Neural cell (in vitro differentiated cells): ENCODE measurements at regions not wholly inside any gene's neighbourhood (a gene's known extent, or its start where the extent isn't known, plus 50 kb on each side); places are given as distances from the start of the nearest gene placed in this dataset.
A peak's percentile ranks its signal among the peaks of the same experiment; 100 is the strongest.

Experiments
- H2AFZ ChIP-seq: fragments of 200-600, 300-800 bp; sonication (generic), shearing (Covaris generic); 2 replicates; pipeline ENCODE4 v1.6.0; 2014; ENCODE audit warnings: low read depth, mild to moderate bottlenecking, antibody characterized with exemption, low read length, moderate library complexity
- H3F3A ChIP-seq: fragments of 200-600 bp; shearing (Covaris generic); 2 replicates; pipeline ENCODE4 v1.6.1; 2016; ENCODE audit warnings: mild to moderate bottlenecking, moderate library complexity, mixed read lengths, antibody characterized with exemption, low read length; ENCODE audit not compliant: insufficient read depth, poor library complexity, severe bottlenecking
- H3K27ac ChIP-seq: fragments of 200-600, 300-800 bp; sonication (generic), shearing (Covaris generic); 2 replicates; pipeline ENCODE4 v1.5.1; 2014; ENCODE audit warnings: mild to moderate bottlenecking, low read length, moderate library complexity
- H3K27me3 ChIP-seq: fragments of 300-800, 200-600 bp; sonication (generic), shearing (Covaris generic); 2 replicates; pipeline ENCODE4 v1.6.0; 2014; ENCODE audit warnings: mild to moderate bottlenecking, low read depth, low read length, moderate library complexity; ENCODE audit not compliant: insufficient read depth
- H3K36me3 ChIP-seq: fragments of 300-800, 200-600 bp; sonication (generic), shearing (Covaris generic); 2 replicates; pipeline ENCODE4 v1.5.1; 2014; ENCODE audit warnings: mild to moderate bottlenecking, antibody characterized with exemption, low read length, moderate library complexity; ENCODE audit not compliant: insufficient read depth
- H3K4me2 ChIP-seq: fragments of 300-800, 200-600 bp; sonication (generic), shearing (Covaris generic); 2 replicates; pipeline ENCODE4 v1.6.0; 2014; ENCODE audit warnings: mild to moderate bottlenecking, low read length
- H3K4me3 ChIP-seq: fragments of 300-800, 200-600 bp; sonication (generic), shearing (Covaris generic); 2 replicates; pipeline ENCODE4 v1.5.1; 2014; ENCODE audit warnings: mild to moderate bottlenecking, low read length, moderate library complexity
- H3K79me2 ChIP-seq: fragments of 200-600 bp; shearing (Covaris generic); replicated peaks from 2 replicates; pipeline ENCODE4 v1.6.0; 2014; ENCODE audit warnings: mild to moderate bottlenecking, low read length, moderate library complexity; ENCODE audit not compliant: insufficient read depth
- H3K9ac ChIP-seq: fragments of 300-800, 200-600 bp; sonication (generic), shearing (Covaris generic); 2 replicates; pipeline ENCODE4 v1.6.1; 2016; ENCODE audit warnings: mild to moderate bottlenecking, low read length, mixed read lengths
- H3K9me2 ChIP-seq: fragments of 200-600 bp; shearing (Covaris generic); 2 replicates; pipeline ENCODE4 v1.6.1; 2016; ENCODE audit warnings: mild to moderate bottlenecking, low read length, mixed read lengths; ENCODE audit not compliant: insufficient read depth
- H3K9me3 ChIP-seq: fragments of 200-600, 300-800 bp; sonication (generic), shearing (Covaris generic); 2 replicates; pipeline ENCODE4 v1.6.1; 2016; ENCODE audit warnings: mild to moderate bottlenecking, mixed run types, low read length, moderate library complexity, mixed read lengths
- H4K20me1 ChIP-seq: fragments of 200-600 bp; shearing (Covaris generic); 2 replicates; pipeline ENCODE4 v1.6.1; 2016; ENCODE audit warnings: mild to moderate bottlenecking, mixed run types; ENCODE audit not compliant: insufficient read depth
- EP300 ChIP-seq: fragments of 450-650 bp; conservative IDR thresholded peaks from 2 replicates; pipeline ENCODE4 v1.6.1; 2014; ENCODE audit warnings: antibody characterized with exemption, mild to moderate bottlenecking, moderate library complexity; ENCODE audit not compliant: poor library complexity, severe bottlenecking
- EZH2 ChIP-seq: fragments of 200-600, 300-800 bp; shearing (Covaris generic), sonication (generic); IDR thresholded peaks from 2 replicates; pipeline ENCODE4 v1.6.1; 2014; ENCODE audit warnings: antibody characterized with exemption, low read length, borderline replicate concordance, mild to moderate bottlenecking; ENCODE audit not compliant: insufficient read depth, poor library complexity, severe bottlenecking
- MXI1 ChIP-seq: fragments of 450-650 bp; conservative IDR thresholded peaks from 2 replicates; pipeline ENCODE4 v1.6.1; 2014; ENCODE audit warnings: antibody characterized with exemption, mild to moderate bottlenecking; ENCODE audit not compliant: poor library complexity, severe bottlenecking
- POLR2AphosphoS5 ChIP-seq: IDR thresholded peaks from 2 replicates; pipeline ENCODE4 v1.6.1; 2012
- RAD21 ChIP-seq: fragments of 450-650 bp; conservative IDR thresholded peaks from 2 replicates; pipeline ENCODE4 v1.6.1; 2014; ENCODE audit warnings: antibody characterized with exemption, mild to moderate bottlenecking, moderate library complexity
- REST ChIP-seq: IDR thresholded peaks from 2 replicates; pipeline ENCODE4 v1.6.1; 2012; ENCODE audit warnings: borderline replicate concordance
- SMC3 ChIP-seq: fragments of 450-650 bp; conservative IDR thresholded peaks from 2 replicates; pipeline ENCODE4 v1.6.1; 2014; ENCODE audit warnings: antibody characterized with exemption, mild to moderate bottlenecking, moderate library complexity; ENCODE audit not compliant: poor library complexity
- TAF1 ChIP-seq: IDR thresholded peaks from 2 replicates; pipeline ENCODE4 v1.6.1; 2012; ENCODE audit warnings: low read depth
- TF ChIP-seq, protein P1 (sequence below): fragments of 450-650 bp; IDR thresholded peaks from 2 replicates; pipeline ENCODE4 v1.5.1; 2014; ENCODE audit warnings: antibody characterized with exemption, mild to moderate bottlenecking, moderate library complexity; ENCODE audit not compliant: poor library complexity, severe bottlenecking

GRCh38 chr10:28939281-28940157 lies 262.2 kb downstream of the BAMBI start:
- TF ChIP-seq EP300 (peak; percentile 55), TAF1 (no peak), POLR2AphosphoS5 (peak; percentile 71), RAD21 (no peak), EZH2 (no peak), SMC3 (peak; percentile 10), REST (no peak), MXI1 (no peak)
- TF ChIP-seq, protein P1, sequence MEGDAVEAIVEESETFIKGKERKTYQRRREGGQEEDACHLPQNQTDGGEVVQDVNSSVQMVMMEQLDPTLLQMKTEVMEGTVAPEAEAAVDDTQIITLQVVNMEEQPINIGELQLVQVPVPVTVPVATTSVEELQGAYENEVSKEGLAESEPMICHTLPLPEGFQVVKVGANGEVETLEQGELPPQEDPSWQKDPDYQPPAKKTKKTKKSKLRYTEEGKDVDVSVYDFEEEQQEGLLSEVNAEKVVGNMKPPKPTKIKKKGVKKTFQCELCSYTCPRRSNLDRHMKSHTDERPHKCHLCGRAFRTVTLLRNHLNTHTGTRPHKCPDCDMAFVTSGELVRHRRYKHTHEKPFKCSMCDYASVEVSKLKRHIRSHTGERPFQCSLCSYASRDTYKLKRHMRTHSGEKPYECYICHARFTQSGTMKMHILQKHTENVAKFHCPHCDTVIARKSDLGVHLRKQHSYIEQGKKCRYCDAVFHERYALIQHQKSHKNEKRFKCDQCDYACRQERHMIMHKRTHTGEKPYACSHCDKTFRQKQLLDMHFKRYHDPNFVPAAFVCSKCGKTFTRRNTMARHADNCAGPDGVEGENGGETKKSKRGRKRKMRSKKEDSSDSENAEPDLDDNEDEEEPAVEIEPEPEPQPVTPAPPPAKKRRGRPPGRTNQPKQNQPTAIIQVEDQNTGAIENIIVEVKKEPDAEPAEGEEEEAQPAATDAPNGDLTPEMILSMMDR = peak; percentile 52
- H4K20me1 ChIP-seq = no peaks in the 10 kb centered on the region
- no peaks in the 10 kb centered on the region for H3K9me2 ChIP-seq
- no peaks in the 10 kb centered on the region for H3K79me2 ChIP-seq
- peaks cover 91% of the 10 kb centered on the region for H3K27me3 ChIP-seq
- H3K4me3 ChIP-seq = peak overlapping the region; percentile 56
- peak overlapping the region; percentile 17 for H3K4me2 ChIP-seq
- H3K36me3 ChIP-seq = no peaks in the 10 kb centered on the region
- H3K9ac ChIP-seq = peak overlapping the region; percentile 4
- H3K27ac ChIP-seq = no peak overlapping the region
- no peaks in the 10 kb centered on the region for H3F3A ChIP-seq
- H2AFZ ChIP-seq = no peak overlapping the region
- H3K9me3 ChIP-seq = peaks cover 3% of the 10 kb centered on the region

GRCh38 chr10:28940158-28940888 lies 263.0 kb downstream of the BAMBI start:
- no peaks in the 10 kb centered on the region for H4K20me1 ChIP-seq
- H3K36me3 ChIP-seq = no peaks in the 10 kb centered on the region
- H3K4me3 ChIP-seq = peak overlapping the region; percentile 56
- no peak overlapping the region for H3K27ac ChIP-seq
- no peaks in the 10 kb centered on the region for H3K79me2 ChIP-seq
- H3K9me2 ChIP-seq = no peaks in the 10 kb centered on the region
- H3K4me2 ChIP-seq = no peak overlapping the region
- H3F3A ChIP-seq = no peaks in the 10 kb centered on the region
- peaks cover 93% of the 10 kb centered on the region for H3K27me3 ChIP-seq
- peaks cover 7% of the 10 kb centered on the region for H3K9me3 ChIP-seq
- TF ChIP-seq REST (no peak), EZH2 (no peak), POLR2AphosphoS5 (no peak), TAF1 (no peak), MXI1 (no peak), EP300 (no peak)
- TF ChIP-seq, protein P1 = no peak
- no peak overlapping the region for H3K9ac ChIP-seq
- no peak overlapping the region for H2AFZ ChIP-seq
